Astrocyte of the spinal cord (primary cell): ENCODE measurements at regions not wholly inside any gene's neighbourhood (a gene's known extent, or its start where the extent isn't known, plus 50 kb on each side); places are given as distances from the start of the nearest gene placed in this dataset.

Source experiments
- DNase-seq: peaks from one replicate; pipeline ENCODE4 v3.0.0; 2011; ENCODE audit warnings: low read depth, low spot score
- H3K4me3 ChIP-seq: 2 replicates; pipeline ENCODE4 v1.5.1; 2011; ENCODE audit warnings: low read depth, mild to moderate bottlenecking, low read length, moderate library complexity
- in situ Hi-C: cut with HindIII; loops from 2 replicates; pipeline ENCODE4 v1.10.0; 2017; ENCODE audit warnings: low sequenced_read_pairs
- TF ChIP-seq, protein P1 (sequence below): IDR thresholded peaks from 2 replicates; pipeline ENCODE4 v1.5.1; 2012; ENCODE audit warnings: low read depth, mild to moderate bottlenecking, low read length, inconsistent platforms

DNA sequence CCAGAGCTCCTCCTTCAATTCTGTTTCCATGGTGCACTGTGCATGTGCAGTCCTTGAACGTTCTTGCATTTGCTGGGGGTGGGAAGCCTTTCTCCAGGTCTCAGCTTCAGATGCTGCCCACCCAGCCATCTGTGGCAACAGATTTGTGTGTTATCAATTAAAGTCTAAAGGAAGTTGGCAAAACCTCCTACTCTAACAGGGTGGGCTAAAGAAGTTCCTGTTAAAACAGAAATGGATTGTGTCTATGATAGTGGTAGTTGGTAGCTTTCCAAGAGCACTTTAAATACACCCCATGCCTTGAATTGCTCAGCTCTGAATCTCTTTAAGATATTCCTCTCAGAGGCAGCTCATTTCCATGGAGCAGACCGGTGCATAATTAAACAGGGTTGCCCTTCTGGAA, 488.0 kb upstream of the SUCLG2 start:
- in situ Hi-C loops: no loop called here
- TF ChIP-seq, protein P1, sequence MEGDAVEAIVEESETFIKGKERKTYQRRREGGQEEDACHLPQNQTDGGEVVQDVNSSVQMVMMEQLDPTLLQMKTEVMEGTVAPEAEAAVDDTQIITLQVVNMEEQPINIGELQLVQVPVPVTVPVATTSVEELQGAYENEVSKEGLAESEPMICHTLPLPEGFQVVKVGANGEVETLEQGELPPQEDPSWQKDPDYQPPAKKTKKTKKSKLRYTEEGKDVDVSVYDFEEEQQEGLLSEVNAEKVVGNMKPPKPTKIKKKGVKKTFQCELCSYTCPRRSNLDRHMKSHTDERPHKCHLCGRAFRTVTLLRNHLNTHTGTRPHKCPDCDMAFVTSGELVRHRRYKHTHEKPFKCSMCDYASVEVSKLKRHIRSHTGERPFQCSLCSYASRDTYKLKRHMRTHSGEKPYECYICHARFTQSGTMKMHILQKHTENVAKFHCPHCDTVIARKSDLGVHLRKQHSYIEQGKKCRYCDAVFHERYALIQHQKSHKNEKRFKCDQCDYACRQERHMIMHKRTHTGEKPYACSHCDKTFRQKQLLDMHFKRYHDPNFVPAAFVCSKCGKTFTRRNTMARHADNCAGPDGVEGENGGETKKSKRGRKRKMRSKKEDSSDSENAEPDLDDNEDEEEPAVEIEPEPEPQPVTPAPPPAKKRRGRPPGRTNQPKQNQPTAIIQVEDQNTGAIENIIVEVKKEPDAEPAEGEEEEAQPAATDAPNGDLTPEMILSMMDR: no peak
- H3K4me3 ChIP-seq: no peak overlapping the region
- DNase-seq: no peak

DNA sequence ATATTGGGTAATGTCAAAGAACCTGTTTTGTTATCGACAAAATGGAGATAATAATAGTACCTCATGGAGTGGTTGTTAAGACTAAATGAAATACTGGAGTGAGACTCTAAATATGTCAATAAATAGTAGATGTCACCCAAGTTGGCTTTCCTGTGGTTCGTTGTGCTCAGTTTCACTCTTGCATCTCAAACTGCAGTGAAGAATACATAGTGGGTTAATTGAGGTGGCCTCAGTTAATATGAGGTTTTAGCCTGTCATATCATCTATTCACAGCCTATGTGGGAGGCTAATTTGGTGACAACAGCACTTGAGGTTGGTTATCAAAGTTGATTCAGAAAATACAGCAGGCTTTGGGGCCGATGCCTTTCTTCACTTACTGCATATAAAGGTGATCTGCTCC, 485.5 kb upstream of the SUCLG2 start:
- no peak overlapping the region for H3K4me3 ChIP-seq
- TF ChIP-seq, protein P1: no peak
- no peak for DNase-seq
- in situ Hi-C loops: no loop called here

DNA sequence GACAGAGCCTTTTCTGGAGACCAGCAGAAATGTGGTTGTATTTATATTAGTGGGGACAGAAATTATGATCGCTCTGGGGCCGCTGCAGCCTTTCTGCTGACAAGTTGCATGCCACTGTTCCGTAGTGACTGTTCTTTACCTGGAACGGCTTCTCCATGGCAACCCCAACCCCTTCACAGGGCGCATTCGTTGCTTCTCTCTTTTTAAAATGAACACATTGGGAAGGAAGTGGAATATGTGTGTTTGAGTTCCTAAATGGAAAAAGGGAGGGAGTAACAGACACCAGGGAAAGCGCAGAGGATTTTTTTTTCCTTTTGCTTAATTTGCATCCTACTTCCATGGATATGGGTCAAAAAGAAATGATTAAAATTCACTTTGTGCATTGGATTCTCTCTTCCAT, 482.0 kb upstream of the SUCLG2 start:
- DNase-seq: no peak
- in situ Hi-C loops: no loop called here
- TF ChIP-seq, protein P1: no peak

DNA sequence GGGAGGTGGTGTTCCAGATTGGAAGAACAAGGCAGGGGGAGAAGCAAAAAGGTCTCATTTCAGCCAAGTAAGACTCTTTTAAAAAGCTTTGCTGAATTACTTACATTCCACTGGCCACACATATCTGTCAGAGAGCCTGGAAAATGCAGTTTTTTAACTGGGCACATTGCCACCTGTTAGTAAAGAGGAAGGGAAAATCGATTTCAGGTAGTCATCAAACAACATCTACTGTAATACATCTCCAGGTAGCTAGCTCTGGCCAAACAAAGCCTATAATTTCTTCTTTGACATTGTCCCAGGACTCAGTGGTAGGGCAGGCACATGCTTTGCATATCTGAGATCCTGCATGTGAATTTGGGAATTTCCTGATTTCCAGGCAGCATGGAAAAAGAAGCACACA, 480.7 kb upstream of the SUCLG2 start:
- H3K4me3 ChIP-seq: no peak overlapping the region
- TF ChIP-seq, protein P1: no peak
- no peak for DNase-seq
- in situ Hi-C loops: no loop called here

More for the DNA sequence above, 482.0 kb upstream of the SUCLG2 start:
- H3K4me3 ChIP-seq: no peak overlapping the region

DNA sequence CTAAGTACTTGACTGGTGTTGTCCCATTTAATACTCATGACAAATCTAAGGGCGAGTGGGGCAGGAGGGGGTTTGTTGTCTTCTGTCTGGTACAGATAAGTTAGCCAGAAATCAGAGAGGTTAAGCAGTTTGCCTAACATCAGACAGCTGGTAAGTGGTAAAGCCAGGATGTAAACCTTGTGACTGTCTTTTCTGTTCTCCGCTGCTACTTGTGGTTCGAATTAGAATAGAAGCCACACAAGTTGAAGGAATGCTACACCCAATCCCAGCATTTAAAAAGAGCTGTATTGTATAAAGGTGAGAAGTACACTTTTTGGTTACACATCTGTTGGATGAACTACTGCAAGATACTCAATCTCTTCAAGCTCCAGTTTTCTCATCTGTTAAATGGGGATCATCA, 474.7 kb upstream of the SUCLG2 start:
- H3K4me3 ChIP-seq: no peak overlapping the region
- TF ChIP-seq, protein P1: no peak
- in situ Hi-C loops: no loop called here
- no peak for DNase-seq

DNA sequence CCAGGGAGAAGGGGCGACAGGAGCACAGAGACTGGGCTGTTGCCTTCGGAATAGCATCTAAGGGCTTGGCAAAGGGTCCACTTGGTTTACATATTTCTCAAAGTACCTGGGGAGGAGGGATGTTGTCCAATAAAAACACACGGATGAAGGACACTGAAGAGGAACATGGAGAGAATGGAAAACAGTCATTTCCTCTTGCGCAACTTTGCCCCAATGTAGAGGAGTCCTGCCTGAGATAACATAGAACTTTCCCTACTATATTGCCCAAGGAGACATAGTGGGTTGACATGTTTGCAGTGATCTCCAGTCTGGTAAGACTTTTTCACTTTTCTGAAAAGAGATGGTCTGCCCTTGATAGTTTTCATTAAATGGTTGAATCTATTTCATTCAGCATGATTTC, 468.8 kb upstream of the SUCLG2 start:
- TF ChIP-seq, protein P1: no peak

DNA sequence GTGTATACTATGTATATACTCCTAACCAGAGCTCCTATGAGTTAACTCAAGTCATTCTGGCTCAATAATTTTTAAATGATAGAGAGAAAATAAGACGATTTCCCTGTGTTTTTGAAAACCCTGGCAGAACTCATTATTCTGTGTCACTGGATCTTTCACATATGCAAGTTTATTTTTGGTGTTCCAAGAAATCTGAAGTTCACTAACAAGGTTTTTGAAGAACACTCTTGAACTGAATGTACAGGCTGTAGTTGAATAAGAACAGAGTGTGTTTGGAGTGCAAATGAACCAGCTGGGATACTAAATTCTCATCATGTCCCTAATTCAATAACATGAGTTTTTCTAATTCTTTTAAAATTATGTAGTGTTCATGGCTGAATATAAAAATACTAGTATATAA, 466.9 kb upstream of the SUCLG2 start:
- DNase-seq: no peak
- TF ChIP-seq, protein P1: no peak
- no peak overlapping the region for H3K4me3 ChIP-seq
- in situ Hi-C loops: no loop called here

More for the DNA sequence above, 468.8 kb upstream of the SUCLG2 start:
- in situ Hi-C loops: no loop called here
- H3K4me3 ChIP-seq: no peak overlapping the region
- no peak for DNase-seq
